H1 (cell line): ENCODE measurements at regions not wholly inside any gene's neighbourhood (a gene's known extent, or its start where the extent isn't known, plus 50 kb on each side); places are given as distances from the start of the nearest gene placed in this dataset.

Source experiments
- CTCF ChIA-PET: fragments of 300-600 bp; sonication (Branson Sonifier 250); formaldehyde crosslinking; loops from one replicate; lab custom pipeline; 2021; ENCODE audit not compliant: partially characterized antibody; lab: Charles Lee
- POLR2A ChIA-PET: fragments of 300-600 bp; sonication (Branson Sonifier 250); formaldehyde crosslinking; loops from one replicate; lab custom pipeline; 2021; ENCODE audit warnings: inconsistent platforms; ENCODE audit not compliant: partially characterized antibody; lab: Charles Lee
- DNase-seq, 2 experiments: peaks; one replicate each; pipeline versions ENCODE4 v3.0.0 to v3.0.0-alpha.2; 2010 to 2022; ENCODE audit warnings: low spot score in 2 of 2, low read depth in 1 of 2, mixed read lengths in 1 of 2
- FAIRE-seq: peaks from 2 replicates; lab custom pipeline; 2011; peaks lifted over from hg19 to GRCh38; lab: Jason Lieb, UNC
- H2AFZ ChIP-seq: 2 replicates; pipeline ENCODE4 v1.8.1; 2012; ENCODE audit warnings: low read length, inconsistent platforms
- H2AK5ac ChIP-seq: 2 replicates; pipeline ENCODE4 v1.6.1; 2013; ENCODE audit warnings: low read depth, low read length
- H2BK120ac ChIP-seq: replicated peaks from 2 replicates; pipeline ENCODE3; 2013; ENCODE audit warnings: low read depth, low read length, inconsistent platforms
- H2BK12ac ChIP-seq: 2 replicates; pipeline ENCODE4 v1.6.1; 2013; ENCODE audit warnings: low read depth, low read length
- H2BK15ac ChIP-seq: 2 replicates; pipeline ENCODE4 v1.6.1; 2013; ENCODE audit warnings: low read length
- H2BK20ac ChIP-seq: 2 replicates; pipeline ENCODE4 v1.6.1; 2013; ENCODE audit warnings: low read length
- H2BK5ac ChIP-seq: 2 replicates; pipeline ENCODE4 v1.6.1; 2013; ENCODE audit warnings: low read depth, low read length
- H3K14ac ChIP-seq: 2 replicates; pipeline ENCODE4 v1.6.1; 2013; ENCODE audit warnings: inconsistent platforms; ENCODE audit not compliant: insufficient read length
- H3K18ac ChIP-seq: 2 replicates; pipeline ENCODE4 v1.6.1; 2013; ENCODE audit warnings: low read length; ENCODE audit errors: extremely low read depth
- H3K23ac ChIP-seq: 2 replicates; pipeline ENCODE4 v1.6.1; 2013; ENCODE audit warnings: inconsistent platforms; ENCODE audit not compliant: insufficient read length
- H3K23me2 ChIP-seq: 2 replicates; pipeline ENCODE4 v1.6.1; 2013; ENCODE audit warnings: low read depth, low read length
- H3K27ac ChIP-seq: 2 replicates; pipeline ENCODE4 v1.6.1; 2011; ENCODE audit warnings: low read depth, low read length, inconsistent platforms
- H3K27me3 ChIP-seq, 4 experiments: replicated peaks in 1 of 4; 1 replicate in 1 of 4; 2 replicates in 3 of 4; pipeline versions ENCODE4 v1.6.1 to v1.8.1; 2011 to 2013; ENCODE audit warnings: low read length in 3 of 4, mild to moderate bottlenecking in 3 of 4, inconsistent platforms in 2 of 4, mixed read lengths in 2 of 4, moderate library complexity in 1 of 4; ENCODE audit not compliant: control insufficient read depth in 3 of 4, insufficient read depth in 3 of 4; ENCODE audit errors: extremely low read depth in 1 of 4
- H3K36me3 ChIP-seq, 4 experiments: 2 replicates each; pipeline versions ENCODE4 v1.6.1 to v1.8.1; 2011 to 2013; ENCODE audit warnings: mild to moderate bottlenecking in 4 of 4, low read length in 3 of 4, moderate library complexity in 2 of 4, control low read depth in 1 of 4, inconsistent platforms in 1 of 4; ENCODE audit not compliant: insufficient read depth in 4 of 4, control insufficient read depth in 2 of 4
- H3K4ac ChIP-seq: replicated peaks from 2 replicates; pipeline ENCODE3; 2013; ENCODE audit warnings: low read length, low read depth, mixed read lengths, inconsistent platforms; ENCODE audit not compliant: insufficient read length
- H3K4me1 ChIP-seq, 4 experiments: replicated peaks in 1 of 4; 1 replicate in 1 of 4; 2 replicates in 3 of 4; pipeline versions ENCODE4 v1.6.1 to v1.8.1; 2011 to 2013; ENCODE audit warnings: low read length in 3 of 4, inconsistent platforms in 2 of 4, mixed read lengths in 1 of 4; ENCODE audit not compliant: insufficient read depth in 4 of 4, control insufficient read depth in 3 of 4
- H3K4me2 ChIP-seq, 2 experiments: 2 replicates each; pipeline versions ENCODE4 v1.6.1 to v1.8.1; 2011 to 2013; ENCODE audit warnings: low read depth in 2 of 2, low read length in 2 of 2, control low read depth in 1 of 2, inconsistent platforms in 1 of 2, mild to moderate bottlenecking in 1 of 2; ENCODE audit not compliant: insufficient read depth in 1 of 2
- H3K4me3 ChIP-seq, 4 experiments: fragments of 200-600, 300-600 bp in 1 of 4; sonication (generic), shearing (Covaris generic), sonication (Bioruptor Twin) in 1 of 4; 2 replicates each; pipeline versions ENCODE4 v1.5.1 to v1.8.1; 2011 to 2016; ENCODE audit warnings: low read length in 4 of 4, low read depth in 3 of 4, control low read depth in 2 of 4, inconsistent platforms in 2 of 4, mild to moderate bottlenecking in 2 of 4, mixed read lengths in 1 of 4, moderate library complexity in 1 of 4; ENCODE audit not compliant: insufficient read depth in 2 of 4; ENCODE audit errors: extremely low read depth in 1 of 4
- H3K56ac ChIP-seq: replicated peaks from 2 replicates; pipeline ENCODE3; 2013; ENCODE audit warnings: low read depth, mild to moderate bottlenecking, mixed read lengths, low read length, inconsistent platforms; ENCODE audit not compliant: insufficient read length
- H3K79me1 ChIP-seq: 2 replicates; pipeline ENCODE4 v1.6.1; 2013; ENCODE audit warnings: low read depth, low read length, control low read depth
- H3K79me2 ChIP-seq, 2 experiments: 2 replicates each; pipeline versions ENCODE4 v1.6.1 to v1.8.1; 2012 to 2013; ENCODE audit warnings: low read length in 2 of 2, mild to moderate bottlenecking in 2 of 2, inconsistent platforms in 1 of 2; ENCODE audit not compliant: insufficient read depth in 2 of 2, control insufficient read depth in 1 of 2
- H3K9ac ChIP-seq, 4 experiments: replicated peaks in 1 of 4; 1 replicate in 1 of 4; 2 replicates in 3 of 4; pipeline versions ENCODE4 v1.6.1 to v1.8.1; 2011 to 2013; ENCODE audit warnings: low read depth in 3 of 4, low read length in 3 of 4, control low read depth in 2 of 4, mild to moderate bottlenecking in 2 of 4, moderate library complexity in 2 of 4, inconsistent platforms in 1 of 4; ENCODE audit errors: extremely low read depth in 1 of 4
- H3K9me3 ChIP-seq, 2 experiments: 2 replicates each; pipeline versions ENCODE4 v1.6.1 to v1.8.1; 2012 to 2013; ENCODE audit warnings: mild to moderate bottlenecking in 2 of 2, moderate library complexity in 2 of 2, control low read depth in 1 of 2, inconsistent platforms in 1 of 2, low read depth in 1 of 2, low read length in 1 of 2, mixed read lengths in 1 of 2; ENCODE audit not compliant: insufficient read depth in 2 of 2
- H4K20me1 ChIP-seq, 2 experiments: replicated peaks in 1 of 2; 2 replicates each; pipeline versions ENCODE3 to v1.8.1; 2011 to 2013; ENCODE audit warnings: inconsistent platforms in 2 of 2, low read length in 2 of 2, mild to moderate bottlenecking in 1 of 2; ENCODE audit not compliant: insufficient read depth in 2 of 2, control insufficient read depth in 1 of 2
- H4K5ac ChIP-seq: 2 replicates; pipeline ENCODE4 v1.6.1; 2013; ENCODE audit warnings: low read length, low read depth, mixed read lengths, inconsistent platforms; ENCODE audit not compliant: insufficient read length
- H4K8ac ChIP-seq: 2 replicates; pipeline ENCODE4 v1.8.0; 2013; ENCODE audit warnings: mild to moderate bottlenecking, moderate library complexity, low read length, inconsistent platforms; ENCODE audit not compliant: insufficient read depth; ENCODE audit errors: extremely low read depth
- H4K91ac ChIP-seq: replicated peaks from 2 replicates; pipeline ENCODE3; 2013; ENCODE audit warnings: low read length, mixed read lengths, inconsistent platforms; ENCODE audit not compliant: insufficient read length
- HDAC6 ChIP-seq: IDR thresholded peaks from one replicate; pipeline ENCODE4 v1.7.1; 2012; ENCODE audit warnings: low read depth, mild to moderate bottlenecking, inconsistent platforms, low read length, moderate library complexity
- KDM5A ChIP-seq: fragments of 200-600 bp; IDR thresholded peaks from 2 replicates; pipeline ENCODE4 v1.7.1; 2012; ENCODE audit warnings: mild to moderate bottlenecking, low read length, inconsistent platforms, mixed read lengths
- RXRA ChIP-seq: IDR thresholded peaks from 2 replicates; pipeline ENCODE4 v1.6.1; 2011; ENCODE audit warnings: low read depth, mild to moderate bottlenecking, low read length, moderate library complexity; ENCODE audit not compliant: insufficient read depth
- SP4 ChIP-seq: IDR thresholded peaks from 2 replicates; pipeline ENCODE4 v1.6.1; 2012; ENCODE audit warnings: low read length, inconsistent platforms
- WGBS, 2 experiments: shearing (Covaris generic) in 1 of 2; methylation state at CpG; one replicate each; pipeline versions ENCODE4 v1.1.6 to v1.1.7; 2013 to 2015; ENCODE audit warnings: low lambda C conversion rate in 2 of 2, mixed read lengths in 2 of 2, inconsistent platforms in 1 of 2, low coverage in 1 of 2, missing lambda C conversion rate in 1 of 2; ENCODE audit not compliant: insufficient replicate concordance in 2 of 2, insufficient coverage in 1 of 2, insufficient read length in 1 of 2; ENCODE audit errors: extremely low coverage in 1 of 2, missing lambda C conversion rate in 1 of 2; 5-methylcytosine and 5-hydroxymethylcytosine counted together

DNA sequence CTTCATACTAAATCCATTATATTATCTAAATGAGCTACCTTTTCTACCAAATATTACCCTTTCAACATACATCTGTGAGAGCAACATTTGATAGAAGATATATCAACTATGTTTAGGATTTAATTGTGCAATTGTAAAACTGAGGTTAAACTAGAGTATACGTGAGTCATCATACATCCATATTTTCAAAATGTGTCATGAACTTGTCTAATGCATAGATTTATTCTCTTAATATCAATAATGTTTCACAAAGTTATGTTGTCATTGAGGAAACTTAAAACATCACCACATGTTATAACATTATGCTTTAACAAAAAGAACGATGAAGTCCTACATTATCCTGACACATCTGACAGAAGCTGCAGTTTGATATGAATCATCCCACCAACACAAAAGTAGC, 645.5 kb upstream of the NOVA1 start:
- ChIA-PET CTCF (no interaction called here), POLR2A (no interaction called here)
- Histone ChIP-seq H4K8ac (no peak overlapping the region), H4K5ac (no peak overlapping the region), H3K27me3 (no peaks in the 10 kb centered on the region), H2BK20ac (no peak overlapping the region), H3K9ac (no peak overlapping the region), H3K23me2 (no peaks in the 10 kb centered on the region), H3K56ac (no peak overlapping the region), H2AK5ac (no peak overlapping the region), H2BK15ac (no peak overlapping the region), H3K4ac (no peak overlapping the region), H3K9me3 (no peaks in the 10 kb centered on the region; a peak in 1 of 4 replicates), H3K23ac (no peak overlapping the region), H3K14ac (no peak overlapping the region), H2AFZ (no peak overlapping the region), H3K79me1 (no peaks in the 10 kb centered on the region), H3K18ac (no peak overlapping the region), H4K91ac (no peak overlapping the region), H3K36me3 (no peaks in the 10 kb centered on the region), H2BK120ac (no peak overlapping the region), H2BK5ac (no peak overlapping the region), H3K79me2 (no peaks in the 10 kb centered on the region), H3K4me1 (no peaks in the 10 kb centered on the region), H3K4me2 (no peak overlapping the region), H3K4me3 (no peak overlapping the region), H4K20me1 (no peaks in the 10 kb centered on the region), H3K27ac (no peak overlapping the region), H2BK12ac (no peak overlapping the region)
- DNase-seq (no peak), FAIRE-seq (no peak)
- 98% methylated on average over 2 of the region's 2 CpGs; no CpG with 5 or more reads in 1 of the 2 experiments for WGBS, 2 experiments
- no peak for TF ChIP-seq RXRA
- TF ChIP-seq KDM5A, result no peak
- TF ChIP-seq HDAC6, result no peak
- no peak for TF ChIP-seq SP4
